ENCODE measurements at regions not wholly inside any gene's neighbourhood (a gene's known extent, or its start where the extent isn't known, plus 50 kb on each side); places are given as distances from the start of the nearest gene placed in this dataset.

- WGBS (ENCODE audit: extremely low coverage, insufficient read length, low lambda C conversion rate): no CpG with 5 or more reads among the region's 9 CpGs
Measured at GRCh38 chr9:82560457-82560904, 502.5 kb downstream of the RASEF start.

More at GRCh38 chr9:82560457-82560904, 502.5 kb downstream of the RASEF start:
- Histone ChIP-seq H3K14ac (ENCODE audit: insufficient read depth, low read length) (no peak overlapping the region), H2AK5ac (ENCODE audit: insufficient read length, low read length) (no peak overlapping the region), H3K23ac (ENCODE audit: insufficient read length, low read depth, low read length) (no peak overlapping the region), H3K27me3 (ENCODE audit: insufficient read depth, low read length) (no peaks in the 10 kb centered on the region), H3K4me2 (ENCODE audit: insufficient read depth, insufficient read length, low read length) (no peak overlapping the region), H3K18ac (ENCODE audit: insufficient read length, low read depth, low read length) (no peak overlapping the region), H2BK120ac (ENCODE audit: low read depth, low read length, poor library complexity, severe bottlenecking) (no peak overlapping the region), H3T11ph (ENCODE audit: low read length) (no peak overlapping the region), H2AFZ (ENCODE audit: low read length) (no peak overlapping the region), H2BK5ac (ENCODE audit: insufficient read length, low read length) (no peak overlapping the region), H3K4ac (ENCODE audit: low read depth, low read length) (no peak overlapping the region), H3K23me2 (ENCODE audit: insufficient read length, low read depth, low read length, poor library complexity, severe bottlenecking) (no peaks in the 10 kb centered on the region), H3K9ac (ENCODE audit: extremely low read depth, insufficient read length, low read length) (no peak overlapping the region), H3K4me1 (ENCODE audit: insufficient read depth, low read length) (no peaks in the 10 kb centered on the region), H2BK15ac (ENCODE audit: low read depth, low read length) (no peak overlapping the region), H2BK20ac (ENCODE audit: low read depth, low read length, poor library complexity, severe bottlenecking) (no peak overlapping the region), H4K8ac (replicated peaks; ENCODE audit: insufficient read length, low read depth, low read length) (no peak overlapping the region), H3K79me2 (ENCODE audit: insufficient read depth, low read length) (no peaks in the 10 kb centered on the region), H3K56ac (ENCODE audit: insufficient read length, low read depth, low read length) (no peak overlapping the region), H3K79me1 (ENCODE audit: insufficient read depth, low read depth, low read length, poor library complexity, severe bottlenecking) (no peaks in the 10 kb centered on the region), H2BK12ac (ENCODE audit: insufficient read length, low read depth, low read length) (no peak overlapping the region), H3K27ac (ENCODE audit: insufficient read length, low read depth, low read length) (no peak overlapping the region), H3K9me3 (ENCODE audit: control insufficient read depth, low read depth, low read length) (no peaks in the 10 kb centered on the region), H4K20me1 (ENCODE audit: control insufficient read depth, insufficient read depth, insufficient read length) (no peaks in the 10 kb centered on the region), H4K5ac (ENCODE audit: insufficient read length, low read depth, low read length) (no peak overlapping the region), H4K91ac (ENCODE audit: insufficient read length, low read depth, low read length) (no peak overlapping the region)
- H3K27ac Mint-ChIP-seq: no peak overlapping the region; a peak in 1 of 7 replicates
- no peak for DNase-seq
- H3K36me3 Mint-ChIP-seq (ENCODE audit: insufficient read depth in 1 of 3, low read depth in 3 of 3): no peaks in the 10 kb centered on the region
- H3K9me3 Mint-ChIP-seq: no peaks in the 10 kb centered on the region; a peak in 2 of 5 replicates
- H3K27me3 Mint-ChIP-seq (ENCODE audit: low read depth): no peaks in the 10 kb centered on the region
- no peak overlapping the region for H3K4me3 Mint-ChIP-seq
- no peak for TF ChIP-seq CTCF (conservative IDR thresholded peaks at IDR 0.05)
- peaks cover 2 to 4% of the 10 kb centered on the region in 2 experiments; a peak in 2 of 4 replicates for H3K4me1 Mint-ChIP-seq
